IMR-90 (cell line): ENCODE measurements at regions not wholly inside any gene's neighbourhood (a gene's known extent, or its start where the extent isn't known, plus 50 kb on each side); places are given as distances from the start of the nearest gene placed in this dataset.
A peak's percentile ranks its signal among the peaks of the same experiment; 100 is the strongest.

Experiments used
- ATAC-seq: fragments of 200-7000 bp; cut with Tn5 transposase; 2 replicates; pipeline ENCODE4 v1.9.1; 2020; ENCODE audit warnings: low read depth, mild to moderate bottlenecking, moderate library complexity
- BruUV-seq: library from RNA; stranded (reverse); fragments of 400-500 nt; replicated peaks from 2 replicates; lab custom pipeline; 2021; lab: Mats Ljungman, UMichigan
- CTCF ChIA-PET: fragments of 300-600 bp; formaldehyde crosslinking; extraction: SDS; loops from one replicate; lab custom pipeline; 2021; ENCODE audit warnings: antibody characterized with exemption; lab: Yijun Ruan, JAX
- POLR2A ChIA-PET: fragments of 300-600 bp; sonication (Branson Sonifier 250); formaldehyde crosslinking; loops from one replicate; lab custom pipeline; 2022; ENCODE audit warnings: antibody characterized with exemption; ENCODE audit not compliant: unreplicated experiment; lab: Charles Lee
- DNase-seq: peaks from one replicate; pipeline ENCODE4 v3.0.0; 2013
- H2AFZ ChIP-seq: replicated peaks from 2 replicates; pipeline ENCODE3; 2013; ENCODE audit warnings: low read length, mild to moderate bottlenecking; ENCODE audit not compliant: poor library complexity
- H2AK5ac ChIP-seq: 2 replicates; pipeline ENCODE4 v1.6.1; 2013; ENCODE audit warnings: low read depth, low read length, inconsistent platforms
- H2AK9ac ChIP-seq: replicated peaks from 2 replicates; pipeline ENCODE3; 2013; ENCODE audit warnings: mild to moderate bottlenecking, low read depth, low read length, moderate library complexity; ENCODE audit not compliant: poor library complexity
- H2BK120ac ChIP-seq: 2 replicates; pipeline ENCODE4 v1.6.1; 2013; ENCODE audit warnings: low read depth, low read length, inconsistent platforms
- H2BK15ac ChIP-seq: 3 replicates; pipeline ENCODE4 v1.6.1; 2013; ENCODE audit warnings: low read depth, low read length, inconsistent platforms
- H2BK20ac ChIP-seq: 2 replicates; pipeline ENCODE4 v1.6.1; 2013; ENCODE audit warnings: low read depth, mild to moderate bottlenecking, inconsistent platforms, low read length, moderate library complexity
- H2BK5ac ChIP-seq: 2 replicates; pipeline ENCODE4 v1.6.1; 2013; ENCODE audit warnings: mild to moderate bottlenecking, low read depth, low read length, inconsistent platforms; ENCODE audit not compliant: poor library complexity, severe bottlenecking
- H3K14ac ChIP-seq: replicated peaks from 2 replicates; pipeline ENCODE4 v1.6.1; 2013; ENCODE audit warnings: low read depth, low read length, inconsistent platforms
- H3K18ac ChIP-seq: 2 replicates; pipeline ENCODE4 v1.6.1; 2013; ENCODE audit warnings: low read depth, low read length, control low read depth
- H3K23ac ChIP-seq: 2 replicates; pipeline ENCODE4 v1.6.1; 2013; ENCODE audit warnings: low read depth, low read length, inconsistent platforms
- H3K27ac ChIP-seq: 2 replicates; pipeline ENCODE4 v1.5.1; 2013; ENCODE audit warnings: mild to moderate bottlenecking, control low read depth, low read length; ENCODE audit not compliant: insufficient read depth
- H3K27me3 ChIP-seq: 2 replicates; pipeline ENCODE4 v1.6.1; 2013; ENCODE audit warnings: low read length; ENCODE audit not compliant: control insufficient read depth, insufficient read depth
- H3K36me3 ChIP-seq: 2 replicates; pipeline ENCODE4 v1.6.1; 2013; ENCODE audit warnings: low read length, mixed read lengths; ENCODE audit not compliant: control insufficient read depth, insufficient read depth
- H3K4ac ChIP-seq: 2 replicates; pipeline ENCODE4 v1.6.1; 2013; ENCODE audit warnings: low read depth, low read length, inconsistent platforms
- H3K4me1 ChIP-seq: 2 replicates; pipeline ENCODE4 v1.6.1; 2013; ENCODE audit warnings: low read length, mixed read lengths; ENCODE audit not compliant: control insufficient read depth, insufficient read depth
- H3K4me2 ChIP-seq: 2 replicates; pipeline ENCODE4 v1.6.1; 2013; ENCODE audit warnings: low read depth, mild to moderate bottlenecking, control low read depth, low read length, moderate library complexity
- H3K4me3 ChIP-seq: 2 replicates; pipeline ENCODE4 v1.5.1; 2013; ENCODE audit warnings: low read depth, mild to moderate bottlenecking, control low read depth, low read length, moderate library complexity; ENCODE audit not compliant: insufficient read depth
- H3K56ac ChIP-seq: 2 replicates; pipeline ENCODE4 v1.6.1; 2013; ENCODE audit warnings: low read length, inconsistent platforms; ENCODE audit not compliant: insufficient read depth; ENCODE audit errors: extremely low read depth
- H3K79me1 ChIP-seq, 2 experiments: 2 replicates each; pipeline ENCODE4 v1.6.1; 2013; ENCODE audit warnings: low read length in 2 of 2, inconsistent platforms in 1 of 2, low read depth in 1 of 2
- H3K9ac ChIP-seq: 2 replicates; pipeline ENCODE4 v1.6.1; 2013; ENCODE audit warnings: low read depth, low read length, control low read depth
- H3K9me1 ChIP-seq: 2 replicates; pipeline ENCODE4 v1.6.1; 2013; ENCODE audit warnings: low read length, inconsistent platforms; ENCODE audit not compliant: insufficient read depth
- H3K9me3 ChIP-seq: 2 replicates; pipeline ENCODE4 v1.6.1; 2013; ENCODE audit warnings: low read length; ENCODE audit not compliant: control insufficient read depth, insufficient read depth
- H4K20me1 ChIP-seq: 2 replicates; pipeline ENCODE4 v1.6.1; 2013; ENCODE audit warnings: low read length, inconsistent platforms; ENCODE audit not compliant: insufficient read depth
- H4K5ac ChIP-seq: 2 replicates; pipeline ENCODE4 v1.6.1; 2013; ENCODE audit warnings: mild to moderate bottlenecking, low read depth, low read length, control low read depth
- H4K8ac ChIP-seq, 2 experiments: 2 replicates each; pipeline ENCODE4 v1.6.1; 2013; ENCODE audit warnings: low read depth in 2 of 2, low read length in 2 of 2, control low read depth in 1 of 2, inconsistent platforms in 1 of 2
- H4K91ac ChIP-seq: 2 replicates; pipeline ENCODE4 v1.6.1; 2013; ENCODE audit warnings: low read depth, low read length, inconsistent platforms; ENCODE audit not compliant: insufficient read depth
- BHLHE40 ChIP-seq: fragments of 150-350 bp; IDR thresholded peaks from 2 replicates; pipeline ENCODE4 v1.6.1; 2016; ENCODE audit warnings: mild to moderate bottlenecking, low read depth, low read length
- CEBPB ChIP-seq: IDR thresholded peaks from 2 replicates; pipeline ENCODE4 v1.6.1; 2012; ENCODE audit warnings: low read depth, low read length, improper control_type of control experiment
- CHD1 ChIP-seq: IDR thresholded peaks from 2 replicates; pipeline ENCODE4 v1.6.1; 2012; ENCODE audit warnings: low read depth, low read length, improper control_type of control experiment
- ELK1 ChIP-seq: fragments of 150-350 bp; IDR thresholded peaks from 2 replicates; pipeline ENCODE4 v1.6.1; 2016; ENCODE audit warnings: low read depth, mild to moderate bottlenecking, low read length, moderate library complexity, borderline replicate concordance
- MAFK ChIP-seq: IDR thresholded peaks from 2 replicates; pipeline ENCODE4 v1.6.1; 2012; ENCODE audit warnings: low read depth, low read length, improper control_type of control experiment
- MAZ ChIP-seq: IDR thresholded peaks from 2 replicates; pipeline ENCODE4 v1.6.1; 2012; ENCODE audit warnings: low read depth, mild to moderate bottlenecking, low read length, improper control_type of control experiment, moderate library complexity, borderline replicate concordance
- NFE2L2 ChIP-seq: fragments of 150-350 bp; IDR thresholded peaks from 2 replicates; pipeline ENCODE4 v1.6.1; 2016; ENCODE audit warnings: low read depth, mild to moderate bottlenecking, low read length
- POLR2A ChIP-seq: IDR thresholded peaks from 2 replicates; pipeline ENCODE4 v1.6.1; 2012; ENCODE audit warnings: mild to moderate bottlenecking, low read depth, low read length
- RCOR1 ChIP-seq: IDR thresholded peaks from 2 replicates; pipeline ENCODE4 v1.6.1; 2012; ENCODE audit warnings: mild to moderate bottlenecking, low read length, improper control_type of control experiment; ENCODE audit not compliant: insufficient replicate concordance
- WGBS, 2 experiments: methylation state at CpG; one replicate each; pipeline versions ENCODE4 v1.1.5 to v1.1.7; 2013; ENCODE audit warnings: missing lambda C conversion rate in 2 of 2; ENCODE audit not compliant: insufficient read length in 1 of 2; ENCODE audit errors: extremely low coverage in 2 of 2; 5-methylcytosine and 5-hydroxymethylcytosine counted together
- dilution Hi-C: fragments of 300-500 bp; cut with HindIII; formaldehyde crosslinking; loops from one replicate; pipeline ENCODE4 v1.14.3; 2018; ENCODE audit warnings: low sequenced_read_pairs; ENCODE audit not compliant: unreplicated experiment
- in situ Hi-C: fragments of 300-500 bp; cut with MboI; formaldehyde crosslinking; loops from 3 replicates; pipeline ENCODE4 v1.14.3; 2019; ENCODE audit warnings: low sequenced_read_pairs, inconsistent platforms, mixed read lengths
- intact Hi-C: fragments of 100-400 bp; cut with micrococcal nuclease; formaldehyde crosslinking; loops from 2 replicates; pipeline ENCODE4 v1.10.0; 2022
- TF ChIP-seq, protein P1 (sequence below): fragments of 150-350 bp; IDR thresholded peaks from 2 replicates; pipeline ENCODE4 v1.6.1; 2017; ENCODE audit warnings: mild to moderate bottlenecking, antibody characterized with exemption, low read length, low read depth
- TF ChIP-seq, protein P2 (sequence below): conservative IDR thresholded peaks from 2 replicates; pipeline ENCODE4 v1.5.1; 2012; ENCODE audit warnings: mild to moderate bottlenecking, low read depth, low read length, improper control_type of control experiment

DNA sequence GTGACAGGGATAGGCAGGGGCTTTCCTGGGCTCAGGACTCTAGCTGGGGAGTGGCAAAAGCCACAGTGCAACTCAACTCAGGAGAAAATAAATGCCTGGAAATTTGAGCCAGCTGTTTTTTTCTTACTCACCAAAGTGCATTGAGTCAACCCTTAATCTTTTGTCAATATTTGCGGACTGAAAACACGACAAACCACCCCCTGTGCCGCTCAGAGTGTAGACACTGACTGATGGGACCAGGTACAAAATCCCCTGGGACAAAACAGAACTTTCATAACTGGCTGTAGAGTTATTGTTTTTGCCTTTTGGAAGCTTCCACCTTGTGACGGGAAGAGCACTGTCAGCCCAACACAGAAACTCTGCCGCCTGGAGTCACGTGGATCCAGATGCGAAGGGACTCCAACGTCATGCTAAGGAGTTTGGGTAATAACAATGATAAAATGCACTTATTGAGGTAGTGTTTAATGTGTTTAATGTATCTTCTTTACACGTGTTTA is 164.6 kb downstream of the PLPP3 start:
- Histone ChIP-seq H3K4me2 (no peak overlapping the region), H3K18ac (no peak overlapping the region), H2AK5ac (no peak overlapping the region; the same call in 1 of the 2 replicates), H3K56ac (no peak overlapping the region), H4K5ac (no peak overlapping the region), H2AK9ac (no peak overlapping the region), H3K36me3 (no peaks in the 10 kb centered on the region), H3K23ac (peak overlapping the region; percentile 63; the same call in 1 of the 2 replicates), H2BK15ac (no peak overlapping the region; the same call in 2 of the 3 replicates), H3K4me3 (no peak overlapping the region), H3K9ac (no peak overlapping the region), H3K4me1 (peaks cover 9% of the 10 kb centered on the region), H3K14ac (no peak overlapping the region), H2BK120ac (no peak overlapping the region; the same call in 1 of the 2 replicates), H2BK5ac (no peak overlapping the region), H3K9me1 (peaks cover 7% of the 10 kb centered on the region; the same call in 1 of the 2 replicates), H3K4ac (no peak overlapping the region), H2AFZ (no peak overlapping the region), H3K79me1 (no peaks in the 10 kb centered on the region), H4K20me1 (no peaks in the 10 kb centered on the region), H3K27me3 (no peaks in the 10 kb centered on the region), H4K91ac (no peak overlapping the region), H3K27ac (no peak overlapping the region), H4K8ac (no peak overlapping the region), H3K9me3 (no peaks in the 10 kb centered on the region), H2BK20ac (no peak overlapping the region)
- WGBS, 2 experiments: 100% methylated on average over 2 of the region's 9 CpGs; no CpG with 5 or more reads in 1 of the 2 experiments
- DNase-seq: no peak
- ATAC-seq: no peak; the same call in 1 of the 2 replicates
- BruUV-seq: no TSS peak
- POLR2A ChIA-PET: no interaction called here
- intact Hi-C loops: no loop called here
- in situ Hi-C loops: no loop called here
- dilution Hi-C loops: no loop called here
- CTCF ChIA-PET: interaction anchor here (0.8 kb wide), 1 partner anchor 11 kb away, joined by 3 read pairs; no protein-coding TSS in a partner anchor
- TF ChIP-seq MAFK: no peak
- TF ChIP-seq ELK1: no peak
- TF ChIP-seq, protein P1, sequence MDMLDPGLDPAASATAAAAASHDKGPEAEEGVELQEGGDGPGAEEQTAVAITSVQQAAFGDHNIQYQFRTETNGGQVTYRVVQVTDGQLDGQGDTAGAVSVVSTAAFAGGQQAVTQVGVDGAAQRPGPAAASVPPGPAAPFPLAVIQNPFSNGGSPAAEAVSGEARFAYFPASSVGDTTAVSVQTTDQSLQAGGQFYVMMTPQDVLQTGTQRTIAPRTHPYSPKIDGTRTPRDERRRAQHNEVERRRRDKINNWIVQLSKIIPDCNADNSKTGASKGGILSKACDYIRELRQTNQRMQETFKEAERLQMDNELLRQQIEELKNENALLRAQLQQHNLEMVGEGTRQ: no peak
- no peak for TF ChIP-seq POLR2A
- no peak for TF ChIP-seq BHLHE40
- no peak for TF ChIP-seq NFE2L2
- no peak for TF ChIP-seq CEBPB
- no peak for TF ChIP-seq MAZ
- no peak for TF ChIP-seq RCOR1
- no peak for TF ChIP-seq CHD1
- TF ChIP-seq, protein P2, sequence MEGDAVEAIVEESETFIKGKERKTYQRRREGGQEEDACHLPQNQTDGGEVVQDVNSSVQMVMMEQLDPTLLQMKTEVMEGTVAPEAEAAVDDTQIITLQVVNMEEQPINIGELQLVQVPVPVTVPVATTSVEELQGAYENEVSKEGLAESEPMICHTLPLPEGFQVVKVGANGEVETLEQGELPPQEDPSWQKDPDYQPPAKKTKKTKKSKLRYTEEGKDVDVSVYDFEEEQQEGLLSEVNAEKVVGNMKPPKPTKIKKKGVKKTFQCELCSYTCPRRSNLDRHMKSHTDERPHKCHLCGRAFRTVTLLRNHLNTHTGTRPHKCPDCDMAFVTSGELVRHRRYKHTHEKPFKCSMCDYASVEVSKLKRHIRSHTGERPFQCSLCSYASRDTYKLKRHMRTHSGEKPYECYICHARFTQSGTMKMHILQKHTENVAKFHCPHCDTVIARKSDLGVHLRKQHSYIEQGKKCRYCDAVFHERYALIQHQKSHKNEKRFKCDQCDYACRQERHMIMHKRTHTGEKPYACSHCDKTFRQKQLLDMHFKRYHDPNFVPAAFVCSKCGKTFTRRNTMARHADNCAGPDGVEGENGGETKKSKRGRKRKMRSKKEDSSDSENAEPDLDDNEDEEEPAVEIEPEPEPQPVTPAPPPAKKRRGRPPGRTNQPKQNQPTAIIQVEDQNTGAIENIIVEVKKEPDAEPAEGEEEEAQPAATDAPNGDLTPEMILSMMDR: no peak
